ENCODE measurements at regions not wholly inside any gene's neighbourhood (a gene's known extent, or its start where the extent isn't known, plus 50 kb on each side); places are given as distances from the start of the nearest gene placed in this dataset.

DNA sequence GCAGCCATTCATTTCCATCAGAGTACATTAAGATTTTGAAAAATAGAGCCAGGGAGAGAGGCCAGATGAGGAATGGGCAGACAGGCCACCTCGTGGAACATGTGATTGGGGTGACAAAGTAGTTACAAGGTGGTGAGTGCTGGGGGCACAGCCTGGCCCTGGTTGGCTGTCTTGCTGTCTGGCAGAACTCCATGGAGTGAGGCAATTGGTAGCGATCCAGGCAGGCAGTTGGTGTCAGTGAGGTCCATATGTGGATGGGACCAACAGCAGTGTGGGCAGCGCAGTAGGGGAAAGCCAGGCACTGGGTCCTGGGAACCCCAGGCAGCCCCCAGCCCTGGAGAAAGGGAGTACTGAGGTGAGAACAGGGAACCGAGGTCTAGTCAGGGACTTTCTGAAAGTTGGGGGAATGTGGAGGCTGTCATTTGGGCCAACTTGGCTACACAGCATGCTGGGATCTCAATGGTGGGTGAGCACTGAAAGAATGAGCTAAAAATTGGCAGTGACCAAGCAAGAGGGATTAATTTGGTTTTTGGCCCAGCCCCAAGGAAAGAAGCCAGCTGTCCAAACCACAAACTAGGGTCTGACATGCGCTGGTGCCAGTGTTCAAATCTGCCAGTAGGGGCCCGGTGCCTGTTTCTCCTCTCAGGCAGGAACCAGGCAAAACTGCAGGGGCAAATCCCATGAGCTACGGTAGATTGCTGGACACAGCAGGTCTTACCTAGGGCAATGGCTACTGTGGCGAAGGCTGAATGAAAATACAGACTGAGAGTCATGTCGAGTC is 61.4 kb upstream of the E2F3 start:
- TF ChIP-seq, protein P1, sequence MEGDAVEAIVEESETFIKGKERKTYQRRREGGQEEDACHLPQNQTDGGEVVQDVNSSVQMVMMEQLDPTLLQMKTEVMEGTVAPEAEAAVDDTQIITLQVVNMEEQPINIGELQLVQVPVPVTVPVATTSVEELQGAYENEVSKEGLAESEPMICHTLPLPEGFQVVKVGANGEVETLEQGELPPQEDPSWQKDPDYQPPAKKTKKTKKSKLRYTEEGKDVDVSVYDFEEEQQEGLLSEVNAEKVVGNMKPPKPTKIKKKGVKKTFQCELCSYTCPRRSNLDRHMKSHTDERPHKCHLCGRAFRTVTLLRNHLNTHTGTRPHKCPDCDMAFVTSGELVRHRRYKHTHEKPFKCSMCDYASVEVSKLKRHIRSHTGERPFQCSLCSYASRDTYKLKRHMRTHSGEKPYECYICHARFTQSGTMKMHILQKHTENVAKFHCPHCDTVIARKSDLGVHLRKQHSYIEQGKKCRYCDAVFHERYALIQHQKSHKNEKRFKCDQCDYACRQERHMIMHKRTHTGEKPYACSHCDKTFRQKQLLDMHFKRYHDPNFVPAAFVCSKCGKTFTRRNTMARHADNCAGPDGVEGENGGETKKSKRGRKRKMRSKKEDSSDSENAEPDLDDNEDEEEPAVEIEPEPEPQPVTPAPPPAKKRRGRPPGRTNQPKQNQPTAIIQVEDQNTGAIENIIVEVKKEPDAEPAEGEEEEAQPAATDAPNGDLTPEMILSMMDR (conservative IDR thresholded peaks at IDR 0.05; ENCODE audit: low read depth, low read length): peak; percentile 29; the same call in 1 of the 2 replicates
- TF ChIP-seq EZH2 (IDR thresholded peaks at IDR 0.05; ENCODE audit: borderline replicate concordance, low read depth, low read length, poor library complexity, severe bottlenecking): no peak
